DND-41 (cell line): ENCODE measurements at regions not wholly inside any gene's neighbourhood (a gene's known extent, or its start where the extent isn't known, plus 50 kb on each side); places are given as distances from the start of the nearest gene placed in this dataset.

Experiments
- ATAC-seq: fragments of 200-7000 bp; cut with Tn5 transposase; 3 replicates; pipeline ENCODE4 v1.9.1; 2021; ENCODE audit warnings: low read depth; ENCODE audit not compliant: insufficient read depth
- DNase-seq: peaks from one replicate; pipeline ENCODE4 v3.0.0-alpha.2; 2020
- H2AFZ ChIP-seq: 2 replicates; pipeline ENCODE4 v1.6.0; 2012; ENCODE audit warnings: low read depth, low read length
- H3K27ac ChIP-seq: 2 replicates; pipeline ENCODE4 v1.5.1; 2012; ENCODE audit warnings: low read length, inconsistent platforms
- H3K27me3 ChIP-seq: fragments of 200-600 bp; sonication (generic); 2 replicates; pipeline ENCODE4 v1.6.0; 2012; ENCODE audit warnings: low read length, mild to moderate bottlenecking, inconsistent platforms; ENCODE audit not compliant: insufficient read depth, poor library complexity
- H3K36me3 ChIP-seq: 2 replicates; pipeline ENCODE4 v1.5.1; 2012; ENCODE audit warnings: low read length, inconsistent platforms; ENCODE audit not compliant: insufficient read depth
- H3K4me1 ChIP-seq: 2 replicates; pipeline ENCODE4 v1.5.1; 2012; ENCODE audit warnings: mild to moderate bottlenecking, low read length; ENCODE audit not compliant: insufficient read depth
- H3K4me2 ChIP-seq: 2 replicates; pipeline ENCODE4 v1.6.0; 2012; ENCODE audit warnings: mild to moderate bottlenecking, moderate library complexity, low read length, inconsistent platforms; ENCODE audit not compliant: insufficient read depth
- H3K4me3 ChIP-seq, 2 experiments: fragments of 200-600 bp in 1 of 2; shearing (Covaris generic) in 1 of 2; 2 replicates each; pipeline ENCODE4 v1.5.1; 2012 to 2016; ENCODE audit warnings: inconsistent platforms in 2 of 2, low read length in 2 of 2, mild to moderate bottlenecking in 2 of 2, low read depth in 1 of 2, moderate library complexity in 1 of 2
- H3K79me2 ChIP-seq: 2 replicates; pipeline ENCODE4 v1.6.0; 2012; ENCODE audit warnings: low read length, inconsistent platforms; ENCODE audit not compliant: insufficient read depth
- H3K9ac ChIP-seq: 2 replicates; pipeline ENCODE4 v1.6.0; 2012; ENCODE audit warnings: low read depth, mild to moderate bottlenecking, inconsistent platforms, low read length, moderate library complexity
- H3K9me3 ChIP-seq: 2 replicates; pipeline ENCODE4 v1.5.1; 2012; ENCODE audit warnings: low read length, moderate library complexity, mild to moderate bottlenecking, inconsistent platforms; ENCODE audit not compliant: insufficient read depth, severe bottlenecking
- H4K20me1 ChIP-seq: 2 replicates; pipeline ENCODE4 v1.6.0; 2012; ENCODE audit warnings: low read length; ENCODE audit not compliant: insufficient read depth
- CTCF ChIP-seq: IDR thresholded peaks from 2 replicates; pipeline ENCODE4 v1.5.1; 2012; ENCODE audit warnings: borderline replicate concordance, low read length, moderate library complexity, mild to moderate bottlenecking; ENCODE audit not compliant: poor library complexity, severe bottlenecking; ENCODE audit errors: extremely low read depth
- EZH2 ChIP-seq: IDR thresholded peaks from 3 replicates; pipeline ENCODE4 v1.6.1; 2012; ENCODE audit warnings: borderline replicate concordance, low read depth, mild to moderate bottlenecking, moderate library complexity, low read length, inconsistent platforms; ENCODE audit not compliant: severe bottlenecking

- H3K9me3 ChIP-seq, result no peaks in the 10 kb centered on the region
- TF ChIP-seq EZH2 (no peak), CTCF (no peak)
- no peak for ATAC-seq
- H3K36me3 ChIP-seq, result no peaks in the 10 kb centered on the region
- H3K4me3 ChIP-seq, result no peak overlapping the region
- no peaks in the 10 kb centered on the region for H3K4me1 ChIP-seq
- no peaks in the 10 kb centered on the region for H4K20me1 ChIP-seq
- H3K79me2 ChIP-seq, result no peaks in the 10 kb centered on the region
- H3K4me2 ChIP-seq, result no peak overlapping the region
- DNase-seq, result no peak
- H3K27me3 ChIP-seq, result no peaks in the 10 kb centered on the region
- no peak overlapping the region for H3K9ac ChIP-seq
- no peak overlapping the region for H2AFZ ChIP-seq
- H3K27ac ChIP-seq, result no peak overlapping the region
These were observed 308.2 kb downstream of the IPMK start for GRCh38 chr10:57959318-57960006.

GRCh38 chr10:57955076-57955475, 312.6 kb downstream of the IPMK start:
- H3K9ac ChIP-seq, result no peak overlapping the region
- H3K36me3 ChIP-seq, result no peaks in the 10 kb centered on the region
- no peaks in the 10 kb centered on the region for H3K27me3 ChIP-seq
- H3K27ac ChIP-seq, result no peak overlapping the region
- ATAC-seq, result no peak
- no peaks in the 10 kb centered on the region for H3K4me1 ChIP-seq
- no peaks in the 10 kb centered on the region for H3K79me2 ChIP-seq
- H3K4me3 ChIP-seq, result no peak overlapping the region
- H2AFZ ChIP-seq, result no peak overlapping the region
- TF ChIP-seq EZH2 (no peak), CTCF (no peak)
- no peak overlapping the region for H3K4me2 ChIP-seq
- H4K20me1 ChIP-seq, result no peaks in the 10 kb centered on the region
- DNase-seq, result no peak
- H3K9me3 ChIP-seq, result no peaks in the 10 kb centered on the region

- no peaks in the 10 kb centered on the region for H3K4me1 ChIP-seq
- no peak overlapping the region for H3K9ac ChIP-seq
- no peaks in the 10 kb centered on the region for H3K27me3 ChIP-seq
- H3K4me3 ChIP-seq, result no peak overlapping the region
- TF ChIP-seq EZH2 (no peak), CTCF (no peak)
- no peaks in the 10 kb centered on the region for H3K79me2 ChIP-seq
- H4K20me1 ChIP-seq, result no peaks in the 10 kb centered on the region
- no peaks in the 10 kb centered on the region for H3K9me3 ChIP-seq
- no peak overlapping the region for H2AFZ ChIP-seq
- DNase-seq, result no peak
- H3K27ac ChIP-seq, result no peak overlapping the region
- H3K36me3 ChIP-seq, result no peaks in the 10 kb centered on the region
- ATAC-seq, result no peak
- no peak overlapping the region for H3K4me2 ChIP-seq
These were observed 315.0 kb downstream of the IPMK start for GRCh38 chr10:57952741-57953140.

- ATAC-seq, result no peak
- TF ChIP-seq CTCF (no peak), EZH2 (no peak)
- H3K4me2 ChIP-seq, result no peak overlapping the region
- no peak for DNase-seq
- H3K4me3 ChIP-seq, result no peak overlapping the region
- H4K20me1 ChIP-seq, result no peaks in the 10 kb centered on the region
- no peak overlapping the region for H3K27ac ChIP-seq
- H3K36me3 ChIP-seq, result no peaks in the 10 kb centered on the region
- H3K79me2 ChIP-seq, result no peaks in the 10 kb centered on the region
- no peaks in the 10 kb centered on the region for H3K9me3 ChIP-seq
- no peaks in the 10 kb centered on the region for H3K27me3 ChIP-seq
- no peak overlapping the region for H2AFZ ChIP-seq
- H3K9ac ChIP-seq, result no peak overlapping the region
- H3K4me1 ChIP-seq, result no peaks in the 10 kb centered on the region
These were observed 317.2 kb downstream of the IPMK start for GRCh38 chr10:57950442-57950974.
